HS-5 (cell line): ENCODE measurements at regions not wholly inside any gene's neighbourhood (a gene's known extent, or its start where the extent isn't known, plus 50 kb on each side); places are given as distances from the start of the nearest gene placed in this dataset.
A peak's percentile ranks its signal among the peaks of the same experiment; 100 is the strongest.

Source experiments
- DNase-seq: peaks from one replicate; pipeline ENCODE4 v3.0.0-alpha.2; 2012; ENCODE audit warnings: low read depth

- no peak for DNase-seq
Observed at GRCh38 chr9:86730163-86730928, 217.0 kb downstream of the GAS1 start.

GRCh38 chr9:86724529-86724928 lies 222.8 kb downstream of the GAS1 start:
- no peak for DNase-seq

- no peak for DNase-seq
Observed at GRCh38 chr9:86723346-86723745, 224.0 kb downstream of the GAS1 start.

- DNase-seq: no peak
Observed at GRCh38 chr9:86722706-86723075, 224.6 kb downstream of the GAS1 start.

- DNase-seq: peak; percentile 89
Observed at GRCh38 chr9:86721843-86722705, 225.2 kb downstream of the GAS1 start.

- no peak for DNase-seq
Observed at GRCh38 chr9:86721226-86721781, 226.0 kb downstream of the GAS1 start.

- DNase-seq: no peak
Observed at GRCh38 chr9:86720639-86721225, 226.6 kb downstream of the GAS1 start.

GRCh38 chr9:86718388-86719049 lies 228.8 kb downstream of the GAS1 start:
- no peak for DNase-seq

- no peak for DNase-seq
Observed at GRCh38 chr9:86716326-86716922, 230.9 kb downstream of the GAS1 start.

GRCh38 chr9:86714999-86715398 lies 232.3 kb downstream of the GAS1 start:
- DNase-seq: peak; percentile 65

- DNase-seq: no peak
Observed at GRCh38 chr9:86713970-86714369, 233.3 kb downstream of the GAS1 start.

GRCh38 chr9:86713470-86713869 lies 233.8 kb downstream of the GAS1 start:
- DNase-seq: peak; percentile 60

- DNase-seq: no peak
Observed at GRCh38 chr9:86708918-86709835, 238.1 kb downstream of the GAS1 start.

GRCh38 chr9:86707932-86708510 lies 239.3 kb downstream of the GAS1 start:
- DNase-seq: no peak

GRCh38 chr9:86706391-86706790 lies 240.9 kb downstream of the GAS1 start:
- DNase-seq: no peak

GRCh38 chr9:86705490-86705889 lies 241.8 kb downstream of the GAS1 start:
- no peak for DNase-seq

GRCh38 chr9:86703346-86703745 lies 244.0 kb downstream of the GAS1 start:
- no peak for DNase-seq

GRCh38 chr9:86700629-86701028 lies 246.7 kb downstream of the GAS1 start:
- DNase-seq: no peak

- no peak for DNase-seq
Observed at GRCh38 chr9:86697999-86698398, 249.3 kb downstream of the GAS1 start.

GRCh38 chr9:86697213-86697612 lies 250.1 kb downstream of the GAS1 start:
- no peak for DNase-seq
